ENCODE measurements at regions not wholly inside any gene's neighbourhood (a gene's known extent, or its start where the extent isn't known, plus 50 kb on each side); places are given as distances from the start of the nearest gene placed in this dataset.

GRCh38 chr1:81453367-81453703 is 347.4 kb upstream of the ADGRL2 start:
- TF ChIP-seq CTCF (IDR thresholded peaks at IDR 0.05; ENCODE audit: insufficient read depth, low read length, poor library complexity, severe bottlenecking) (no peak), EZH2phosphoT487 (conservative IDR thresholded peaks at IDR 0.05; ENCODE audit: low read length) (no peak)

All from SU-DHL-6 (cell line).